Stimulated activated CD4-positive, alpha-beta T cell treated with anti-CD3 and anti-CD28 coated beads, TNF-alpha, amount 100 ng/mL, for 1 hour (primary cell): ENCODE measurements at regions not wholly inside any gene's neighbourhood (a gene's known extent, or its start where the extent isn't known, plus 50 kb on each side); places are given as distances from the start of the nearest gene placed in this dataset.

ENCODE experiments used
- DNase-seq, 3 donors: peaks; one replicate each; pipeline ENCODE4 v3.0.0-alpha.2; 2020; ENCODE audit warnings: low read depth in 3 of 3, low spot score in 1 of 3

DNA sequence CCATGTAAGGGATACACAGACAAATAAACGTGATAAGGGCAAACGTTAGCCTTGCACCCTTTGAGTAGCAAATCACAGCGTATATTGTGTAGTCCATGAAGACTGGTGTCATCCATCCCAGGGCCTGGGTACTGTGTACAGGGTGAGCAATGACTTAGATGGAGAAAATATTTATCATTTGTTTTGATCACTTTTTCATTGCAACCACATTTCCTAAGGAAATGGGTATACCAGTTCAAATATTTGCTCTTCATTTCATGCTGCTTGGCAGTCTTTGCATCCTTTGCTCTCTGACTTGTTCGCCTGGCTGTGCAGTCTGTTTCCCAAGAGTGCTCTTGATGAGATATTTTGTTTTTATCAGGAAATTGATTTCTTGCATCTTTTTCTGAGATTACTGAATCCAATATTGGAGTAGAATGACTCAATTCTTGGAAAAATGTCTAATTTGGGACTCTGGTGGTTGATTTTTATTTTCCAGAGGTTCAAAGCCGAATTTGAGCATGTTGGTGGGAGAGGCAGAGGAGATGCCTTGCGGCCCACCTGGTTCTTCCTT is 424.6 kb upstream of the SEMA6D start:
- no peak for DNase-seq

- no peak for DNase-seq
Measured at GRCh38 chr15:47293466-47294162, 423.7 kb upstream of the SEMA6D start.

DNA sequence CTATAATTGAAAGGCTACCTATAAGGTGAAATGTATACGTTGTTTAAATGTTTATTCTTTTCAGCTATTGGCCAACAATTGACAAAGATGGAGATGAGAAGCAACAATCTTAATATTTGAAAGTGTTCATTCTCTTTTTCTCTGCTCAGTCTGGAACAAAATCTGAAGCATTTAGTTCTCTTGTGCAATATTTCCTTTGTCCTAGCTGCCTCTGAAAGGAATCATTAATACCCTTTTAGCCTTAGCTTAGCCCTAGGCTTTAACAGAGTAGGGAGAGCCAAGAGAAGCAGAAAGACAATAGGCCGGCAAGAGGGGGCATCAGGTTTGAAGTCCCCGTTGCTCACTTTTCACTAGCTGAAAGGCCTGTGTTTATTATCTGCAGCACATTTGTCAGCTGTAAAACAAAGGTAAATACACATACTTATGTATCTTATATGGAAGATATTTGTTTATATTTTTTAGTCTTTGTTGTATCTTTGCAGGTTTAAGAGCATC is 422.5 kb upstream of the SEMA6D start:
- DNase-seq: no peak

DNA sequence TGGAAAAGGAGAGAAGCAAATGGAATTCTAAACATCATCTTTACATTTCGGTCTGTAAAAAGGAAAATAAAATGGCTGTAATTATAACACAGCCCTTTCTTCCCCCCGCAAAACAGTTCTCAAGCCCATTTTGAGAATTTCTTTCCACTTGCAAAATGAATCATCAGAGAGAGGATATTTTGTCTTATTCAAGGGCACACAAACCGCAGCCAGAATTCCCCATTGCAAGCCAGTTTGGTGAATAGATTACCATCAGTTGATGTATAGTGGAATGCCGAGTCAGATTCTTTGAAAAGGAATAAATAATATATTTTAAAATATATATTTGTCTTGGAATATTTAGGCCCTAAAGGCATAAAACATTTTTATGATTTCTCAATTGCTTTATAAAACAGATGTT is 420.4 kb upstream of the SEMA6D start:
- no peak for DNase-seq

DNA sequence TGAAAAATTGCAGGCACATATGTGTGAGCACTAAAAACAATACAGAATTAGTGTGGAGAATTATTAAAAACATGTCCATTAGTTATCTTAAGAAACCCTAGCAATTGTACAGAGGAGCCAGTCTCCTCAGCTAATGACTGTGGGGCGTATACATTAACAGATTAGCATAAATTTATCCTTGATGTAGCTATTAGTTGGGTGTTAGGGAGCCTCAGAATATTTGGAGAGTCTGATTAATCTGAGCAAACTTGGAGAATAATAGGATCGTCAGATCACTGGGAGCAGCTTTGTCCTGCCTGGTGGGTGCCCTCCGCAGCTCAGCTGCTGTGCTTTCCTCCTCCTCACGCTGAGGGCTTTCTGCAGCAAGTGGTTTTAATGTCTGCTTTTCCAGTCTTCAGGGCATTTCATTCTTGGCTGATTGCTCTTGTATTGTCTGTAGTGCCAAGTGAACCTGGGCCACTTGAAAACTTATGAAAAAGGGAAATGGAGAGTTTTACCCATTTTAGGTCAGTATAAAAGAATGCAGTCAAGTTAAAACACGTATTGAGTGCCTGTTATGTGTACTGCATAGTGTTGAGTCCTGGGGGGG is 417.4 kb upstream of the SEMA6D start:
- no peak for DNase-seq

DNA sequence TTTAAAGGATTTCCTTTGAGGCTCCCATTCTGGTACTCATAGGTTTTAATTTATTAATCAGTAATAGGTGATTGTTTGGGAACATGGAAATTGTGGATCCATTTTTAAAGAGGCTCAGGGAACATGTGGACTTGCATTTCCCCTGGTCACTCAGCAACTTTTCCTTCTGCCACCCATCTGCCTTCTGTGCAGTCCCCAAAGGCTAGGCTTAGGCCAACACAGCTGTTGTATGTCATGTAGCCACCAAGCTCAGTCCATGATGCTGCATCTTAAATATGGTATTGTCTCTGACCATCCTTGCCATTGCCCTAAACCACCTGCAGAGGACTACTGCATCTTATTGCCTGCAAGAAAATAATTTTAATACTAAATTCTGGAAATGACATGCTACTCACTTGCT is 416.7 kb upstream of the SEMA6D start:
- no peak for DNase-seq

- DNase-seq: no peak
Measured at GRCh38 chr15:47301481-47301880, 415.8 kb upstream of the SEMA6D start.

DNA sequence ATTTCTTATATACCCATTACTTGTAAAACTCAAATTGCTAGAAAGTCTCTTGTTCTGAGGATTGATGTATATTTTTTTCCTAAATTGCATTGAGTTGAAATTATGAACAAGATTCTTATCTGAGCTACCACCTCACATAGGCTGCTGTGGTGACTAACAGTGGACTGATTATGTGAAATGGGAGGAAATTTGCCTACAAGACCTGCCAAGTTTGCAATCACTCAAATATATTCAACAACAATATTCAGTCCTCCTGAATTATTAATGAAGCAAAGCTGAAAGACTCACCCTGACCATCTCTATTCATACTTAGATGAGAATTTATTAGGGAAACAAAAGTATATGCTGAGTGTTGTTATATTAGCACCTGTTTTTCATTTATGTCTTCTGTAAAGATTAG is 412.6 kb upstream of the SEMA6D start:
- DNase-seq: no peak

- DNase-seq: no peak
Measured at GRCh38 chr15:47312161-47312560, 405.1 kb upstream of the SEMA6D start.

- DNase-seq: no peak
Measured at GRCh38 chr15:47326410-47327333, 390.6 kb upstream of the SEMA6D start.

DNA sequence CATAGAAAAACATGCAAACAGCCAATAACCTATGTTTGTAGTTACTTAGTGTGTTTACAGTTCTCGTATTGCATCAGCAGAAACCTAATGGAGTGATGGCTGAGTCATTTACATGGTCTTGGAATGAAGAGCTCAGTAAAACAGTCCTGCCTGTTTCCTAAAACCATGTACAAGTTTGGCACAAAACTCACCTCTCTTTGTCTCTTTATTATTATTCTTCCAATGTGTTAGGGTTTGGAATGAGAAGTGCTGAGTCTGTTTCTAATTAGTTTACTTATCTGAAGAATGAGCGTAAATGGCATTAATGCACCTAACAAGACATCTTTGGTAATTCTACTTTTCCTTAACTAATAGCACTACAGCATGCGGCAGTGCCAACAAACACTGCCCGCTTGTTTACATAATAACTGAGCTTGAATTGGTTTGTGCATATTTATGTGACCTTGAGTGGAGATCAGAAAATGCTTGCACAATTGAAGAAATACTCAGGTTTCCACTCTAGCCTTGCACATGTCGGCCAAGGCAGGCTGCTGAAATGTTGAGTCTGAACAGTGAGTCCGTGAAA is 385.4 kb upstream of the SEMA6D start:
- no peak for DNase-seq

DNA sequence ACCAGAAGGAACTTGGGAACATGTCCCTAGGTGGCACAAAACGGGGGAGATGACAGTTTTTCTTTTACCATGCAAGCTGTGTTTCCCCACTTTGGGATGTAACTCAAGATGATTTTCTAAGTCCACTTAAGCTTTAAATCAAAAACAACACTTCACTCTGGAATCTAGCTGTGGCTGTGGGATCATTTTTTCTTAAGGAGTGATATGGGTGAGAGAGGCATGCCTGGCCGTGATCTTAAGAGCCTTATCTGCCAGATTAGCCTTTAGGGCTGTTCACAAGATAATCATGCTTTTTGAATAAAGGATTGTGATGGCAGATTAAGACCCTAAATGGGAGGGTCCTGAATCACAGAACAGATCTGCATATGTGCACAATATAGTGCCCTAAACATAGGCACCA is 384.8 kb upstream of the SEMA6D start:
- no peak for DNase-seq

DNA sequence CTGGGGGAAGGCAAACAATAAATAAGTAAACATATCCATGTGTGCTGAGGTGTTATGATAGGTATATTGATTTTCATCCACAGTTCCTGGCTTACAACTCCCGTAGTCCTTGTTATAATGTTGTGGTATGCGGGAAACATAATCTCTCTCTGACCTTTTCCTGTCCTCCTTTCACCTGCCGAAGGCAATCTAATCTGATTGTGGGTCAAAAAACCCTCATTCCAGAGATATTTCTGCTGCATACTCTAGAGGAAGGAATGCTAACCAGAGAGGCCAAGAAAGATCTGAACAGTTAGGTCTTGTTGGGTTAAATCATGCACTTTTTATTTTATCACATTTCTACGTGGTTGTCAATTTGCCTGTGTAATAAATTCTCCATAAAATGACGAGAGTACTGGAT is 383.6 kb upstream of the SEMA6D start:
- no peak for DNase-seq

GRCh38 chr15:47334805-47335535 is 382.3 kb upstream of the SEMA6D start:
- no peak for DNase-seq

DNA sequence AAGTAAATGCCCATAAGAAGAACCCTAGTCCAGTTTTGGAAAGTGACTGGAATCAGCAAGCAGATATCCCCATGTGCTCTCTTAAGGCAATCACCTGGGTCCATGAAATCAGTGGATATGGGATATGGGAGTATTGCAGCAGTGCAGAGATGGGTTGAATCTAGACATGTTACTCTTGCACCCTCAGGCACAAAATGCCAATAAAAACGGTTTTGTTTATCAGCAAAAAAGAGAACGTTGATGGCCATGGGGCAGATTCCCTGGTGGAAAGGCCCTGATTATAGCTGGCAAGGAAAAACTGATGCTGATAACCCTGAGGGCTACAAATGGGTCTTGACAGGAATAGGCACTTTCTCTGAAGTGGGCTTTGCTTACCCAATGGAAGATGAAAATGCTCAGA is 380.2 kb upstream of the SEMA6D start:
- no peak for DNase-seq

- no peak for DNase-seq
Measured at GRCh38 chr15:47337836-47338235, 379.5 kb upstream of the SEMA6D start.

DNA sequence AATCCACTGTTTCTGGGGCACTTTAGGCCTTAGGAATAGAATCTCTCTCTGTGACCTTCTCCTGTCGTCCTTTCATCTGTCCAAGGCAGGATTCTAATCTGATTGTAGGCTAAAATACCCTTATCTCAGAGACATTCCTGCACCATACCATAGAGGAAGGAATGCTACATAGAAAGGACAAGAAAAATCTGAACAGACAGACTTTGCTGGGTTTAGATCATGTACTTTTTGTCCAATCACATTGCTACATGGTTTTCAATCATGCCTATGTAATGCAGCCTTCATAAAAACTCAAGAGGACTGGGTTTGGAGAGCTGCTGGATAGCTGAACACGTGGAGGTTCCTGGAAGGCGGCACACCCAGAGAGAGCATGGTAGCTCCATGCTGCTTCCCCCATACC is 378.5 kb upstream of the SEMA6D start:
- no peak for DNase-seq

DNA sequence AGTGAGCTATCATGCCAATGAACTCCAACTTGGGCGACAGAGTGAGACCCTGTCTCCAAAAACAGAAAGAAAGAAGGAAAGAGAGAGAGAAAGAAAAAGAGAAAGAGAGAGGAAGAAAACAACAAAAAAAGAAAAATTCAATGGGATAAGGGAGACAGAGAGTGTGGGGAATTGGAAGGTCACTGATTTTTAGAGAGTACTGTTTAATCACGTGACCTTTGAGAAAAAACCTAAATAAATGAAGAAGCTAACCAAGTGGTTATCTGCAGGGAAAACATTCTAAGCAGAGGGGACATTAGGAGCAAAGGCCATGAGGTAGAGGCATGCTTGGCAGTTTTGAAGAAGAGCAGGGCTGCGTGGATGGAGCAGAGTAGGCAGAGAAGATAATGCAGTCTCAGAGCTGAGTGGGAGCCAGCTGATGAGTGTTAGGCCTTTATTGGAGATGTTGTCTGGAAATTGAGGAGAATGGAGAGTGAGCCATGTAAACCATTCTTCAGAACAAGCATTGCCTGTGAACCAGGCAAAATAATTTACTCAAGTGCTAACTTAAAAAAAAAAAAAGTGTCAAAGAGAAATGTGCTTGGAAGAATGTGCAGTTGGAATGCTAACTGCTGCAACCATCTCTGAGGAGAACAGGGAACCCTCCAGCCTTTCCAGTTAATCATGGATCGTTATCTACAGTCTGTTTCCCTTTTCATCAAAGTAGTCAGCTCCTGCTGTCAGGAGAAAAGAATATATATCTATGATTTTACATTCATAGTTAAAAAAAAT is 377.3 kb upstream of the SEMA6D start:
- DNase-seq: no peak

GRCh38 chr15:47340571-47340920 is 376.8 kb upstream of the SEMA6D start:
- DNase-seq: no peak

DNA sequence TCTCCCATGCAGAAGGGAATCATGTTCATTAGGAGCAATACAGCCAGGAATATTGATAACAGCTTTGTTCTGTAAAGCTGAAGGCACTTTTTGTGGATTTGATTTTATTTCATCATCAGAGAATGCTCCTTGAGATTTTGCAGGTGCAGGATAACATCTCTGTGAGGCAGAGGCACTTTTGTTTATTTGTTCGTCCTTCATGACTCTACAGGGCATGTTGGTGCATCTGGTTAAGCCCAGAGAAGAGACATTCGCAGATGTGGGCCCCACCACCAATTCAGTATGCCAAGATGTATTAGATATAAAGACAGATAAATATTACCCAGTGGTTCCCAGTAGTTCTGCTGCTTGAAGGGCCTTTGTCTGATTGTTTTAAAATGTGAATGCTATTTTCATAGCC is 368.1 kb upstream of the SEMA6D start:
- no peak for DNase-seq
